A673 (cell line): ENCODE measurements at regions not wholly inside any gene's neighbourhood (a gene's known extent, or its start where the extent isn't known, plus 50 kb on each side); places are given as distances from the start of the nearest gene placed in this dataset.

ENCODE experiments used
- BruUV-seq: library from RNA; stranded (reverse); fragments of 400-500 nt; replicated peaks from 2 replicates; lab custom pipeline; 2021; lab: Mats Ljungman, UMichigan
- CTCF ChIA-PET: fragments of 300-600 bp; sonication (Branson Sonifier 250); formaldehyde crosslinking; loops from one replicate; lab custom pipeline; 2022; ENCODE audit warnings: antibody characterized with exemption; lab: Charles Lee
- POLR2A ChIA-PET: fragments of 300-600 bp; sonication (Branson Sonifier 250); formaldehyde crosslinking; loops from one replicate; lab custom pipeline; 2022; ENCODE audit warnings: antibody characterized with exemption; ENCODE audit not compliant: low non-redundant PET; lab: Charles Lee
- DNase-seq: peaks from one replicate; pipeline ENCODE4 v3.0.0-alpha.2; 2015; ENCODE audit warnings: low spot score
- H3K27ac ChIP-seq: fragments of 200-600 bp; sonication (generic); 2 replicates; pipeline ENCODE4 v1.5.1; 2016; ENCODE audit warnings: mixed run types, low read depth, mild to moderate bottlenecking, mixed read lengths, antibody characterized with exemption, low read length; ENCODE audit not compliant: poor library complexity, severe bottlenecking
- H3K27me3 ChIP-seq: fragments of 200-600 bp; sonication (generic); replicated peaks from 2 replicates; pipeline ENCODE4 v1.6.1; 2017; ENCODE audit warnings: mixed run types, low read depth, mild to moderate bottlenecking, mixed read lengths, antibody characterized with exemption, low read length; ENCODE audit not compliant: insufficient read depth, poor library complexity
- H3K36me3 ChIP-seq: fragments of 200-600 bp; sonication (generic); 2 replicates; pipeline ENCODE4 v1.6.1; 2016; ENCODE audit warnings: mixed run types, mild to moderate bottlenecking, mixed read lengths, antibody characterized with exemption, low read length; ENCODE audit not compliant: insufficient read depth, poor library complexity, severe bottlenecking
- H3K4me1 ChIP-seq: fragments of 200-600 bp; sonication (generic); 2 replicates; pipeline ENCODE4 v1.6.1; 2017; ENCODE audit warnings: mixed run types, mild to moderate bottlenecking, mixed read lengths, antibody characterized with exemption, low read length; ENCODE audit not compliant: insufficient read depth, poor library complexity, severe bottlenecking
- H3K4me3 ChIP-seq: fragments of 200-600 bp; sonication (generic); 2 replicates; pipeline ENCODE4 v1.5.1; 2016; ENCODE audit warnings: low read depth, mixed run types, mild to moderate bottlenecking, mixed read lengths, low read length; ENCODE audit not compliant: poor library complexity, severe bottlenecking
- H3K9me3 ChIP-seq: fragments of 200-600 bp; sonication (generic); 2 replicates; pipeline ENCODE4 v1.6.1; 2016; ENCODE audit warnings: mixed run types, low read depth, mild to moderate bottlenecking, mixed read lengths, antibody characterized with exemption, low read length; ENCODE audit not compliant: poor library complexity, severe bottlenecking
- CTCF ChIP-seq: fragments of 300-800, 200-600 bp; sonication (generic); conservative IDR thresholded peaks from 2 replicates; pipeline ENCODE4 v1.5.1; 2017; ENCODE audit warnings: low read depth, mild to moderate bottlenecking, antibody characterized with exemption, low read length, moderate library complexity, mixed read lengths
- EZH2 ChIP-seq: fragments of 200-600 bp; sonication (generic); IDR thresholded peaks from 2 replicates; pipeline ENCODE4 v1.6.1; 2017; ENCODE audit warnings: borderline replicate concordance, low read depth, mild to moderate bottlenecking, mixed read lengths, antibody characterized with exemption, low read length; ENCODE audit not compliant: poor library complexity, severe bottlenecking
- intact Hi-C: fragments of 100-400 bp; cut with micrococcal nuclease; formaldehyde crosslinking; loops from one replicate; pipeline ENCODE4 v1.10.0; 2022; ENCODE audit not compliant: unreplicated experiment

GRCh38 chr6:148175550-148176188, 167.0 kb upstream of the SASH1 start:
- intact Hi-C loops = no loop called here
- no peaks in the 10 kb centered on the region for H3K9me3 ChIP-seq
- no peak for DNase-seq
- H3K36me3 ChIP-seq = no peaks in the 10 kb centered on the region
- H3K4me1 ChIP-seq = no peaks in the 10 kb centered on the region
- no peak overlapping the region for H3K27ac ChIP-seq
- H3K27me3 ChIP-seq = no peaks in the 10 kb centered on the region
- ChIA-PET POLR2A (no interaction called here), CTCF (interaction anchor here (0.7 kb wide), 1 partner anchor 286 kb away, joined by 3 read pairs; no protein-coding TSS in a partner anchor)
- TF ChIP-seq CTCF = no peak
- no peak for TF ChIP-seq EZH2
- H3K4me3 ChIP-seq = no peak overlapping the region
- BruUV-seq = no TSS peak

DNA sequence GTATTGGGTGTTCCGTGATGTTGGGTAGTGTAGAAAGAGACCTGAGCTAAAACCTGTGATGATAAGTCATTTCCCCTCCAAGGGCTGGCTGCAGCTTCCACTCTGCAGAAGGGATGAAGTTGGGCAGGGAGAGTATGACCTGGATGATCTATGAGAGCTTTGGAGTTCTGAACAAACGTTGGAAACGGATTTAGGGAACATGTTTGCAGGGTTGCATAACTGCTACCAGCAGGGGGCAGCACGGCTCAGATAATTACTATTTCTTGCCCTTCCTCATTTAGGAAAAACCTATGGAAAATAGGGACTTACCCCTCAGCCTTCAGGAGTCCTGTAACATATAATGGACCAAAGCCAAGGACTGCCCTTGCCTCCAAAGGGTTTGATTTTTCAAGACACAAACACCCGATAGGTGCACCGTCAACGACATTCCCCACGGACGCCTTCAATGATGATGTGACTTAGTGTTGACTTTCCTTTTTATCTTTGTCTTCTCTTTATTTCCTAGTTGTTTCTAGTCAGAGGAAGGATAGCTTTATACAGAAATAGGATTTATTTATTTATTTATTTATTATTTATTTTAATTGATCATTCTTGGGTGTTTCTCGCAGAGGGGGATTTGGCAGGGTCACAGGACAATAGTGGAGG, 164.9 kb upstream of the SASH1 start:
- no peak overlapping the region for H3K27ac ChIP-seq
- no peak overlapping the region for H3K4me3 ChIP-seq
- no peaks in the 10 kb centered on the region for H3K9me3 ChIP-seq
- H3K27me3 ChIP-seq = no peaks in the 10 kb centered on the region
- CTCF ChIA-PET = interaction anchor here (0.7 to 0.8 kb wide), 3 partner anchors 286 to 353 kb away, joined by 3 to 6 read pairs (median 4); no protein-coding TSS in a partner anchor
- BruUV-seq = no TSS peak
- intact Hi-C loops = loop anchor here (1.0 kb wide), 1 partner anchor 287 kb away; no protein-coding TSS in a partner anchor
- no peaks in the 10 kb centered on the region for H3K4me1 ChIP-seq
- H3K36me3 ChIP-seq = no peaks in the 10 kb centered on the region
- TF ChIP-seq CTCF (peak; percentile 89), EZH2 (no peak)
- POLR2A ChIA-PET = no interaction called here
- DNase-seq = peak; percentile 72

DNA sequence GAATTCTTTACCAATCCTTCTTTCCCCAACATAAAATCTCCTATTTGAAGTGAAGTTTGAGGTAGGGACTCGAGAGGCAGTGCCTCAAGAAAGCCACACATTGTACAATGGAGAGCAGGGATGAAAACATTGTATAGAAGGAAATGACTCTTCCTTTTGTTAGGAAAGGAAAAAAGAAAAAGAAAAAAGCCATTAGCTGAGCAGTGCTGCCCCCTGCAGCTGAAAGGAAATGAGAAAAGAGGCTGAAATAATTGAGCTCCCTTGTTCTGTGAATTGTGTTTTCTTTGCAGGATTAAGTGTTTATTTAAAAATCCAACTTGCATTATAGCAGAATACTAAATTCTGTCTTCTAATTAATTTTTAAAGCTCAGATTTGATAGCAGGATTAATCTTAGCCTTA, 162.9 kb upstream of the SASH1 start:
- BruUV-seq = no TSS peak
- Histone ChIP-seq H3K36me3 (no peaks in the 10 kb centered on the region), H3K27me3 (no peaks in the 10 kb centered on the region), H3K4me3 (no peak overlapping the region), H3K9me3 (no peaks in the 10 kb centered on the region), H3K4me1 (no peaks in the 10 kb centered on the region), H3K27ac (no peak overlapping the region)
- TF ChIP-seq CTCF = peak; percentile 77
- TF ChIP-seq EZH2 = no peak
- intact Hi-C loops = loop anchor here (5.0 to 10.0 kb wide), 2 partner anchors 73 to 165 kb away; partner anchors contain the start of gene SASH1
- peak; percentile 83 for DNase-seq
- ChIA-PET CTCF (interaction anchor here (0.5 to 1.6 kb wide), 14 partner anchors 14 to 797 kb away, joined by 3 to 9 read pairs (median 4); partner anchors contain the start of gene SASH1), POLR2A (no interaction called here)
